PC-9 (cell line): ENCODE measurements at regions not wholly inside any gene's neighbourhood (a gene's known extent, or its start where the extent isn't known, plus 50 kb on each side); places are given as distances from the start of the nearest gene placed in this dataset.

Source experiments
- BruUV-seq: library from RNA; stranded (reverse); fragments of 400-500 nt; replicated peaks from 2 replicates; lab custom pipeline; 2021; lab: Mats Ljungman, UMichigan
- CTCF ChIA-PET: fragments of 300-600 bp; sonication (Branson Sonifier 250); formaldehyde crosslinking; loops from one replicate; lab custom pipeline; 2022; ENCODE audit warnings: antibody characterized with exemption; lab: Charles Lee
- POLR2A ChIA-PET: fragments of 300-600 bp; sonication (Branson Sonifier 250); formaldehyde crosslinking; loops from one replicate; lab custom pipeline; 2022; ENCODE audit warnings: antibody characterized with exemption; ENCODE audit not compliant: unreplicated experiment; lab: Charles Lee
- DNase-seq, 2 experiments: peaks; one replicate each; pipeline versions ENCODE4 v3.0.0 to v3.0.0-alpha.2; 2015 to 2022; ENCODE audit warnings: mixed read lengths in 1 of 2
- H2AFZ ChIP-seq: fragments of 200-600 bp; sonication (generic); 2 replicates; pipeline ENCODE4 v1.8.1; 2017; ENCODE audit warnings: antibody characterized with exemption
- H3F3A ChIP-seq: fragments of 200-600 bp; sonication (generic); 2 replicates; pipeline ENCODE4 v1.8.1; 2017; ENCODE audit warnings: antibody characterized with exemption, mild to moderate bottlenecking, low read depth; ENCODE audit not compliant: insufficient read depth
- H3K27ac ChIP-seq: fragments of 200-600 bp; sonication (generic); 2 replicates; pipeline ENCODE4 v1.6.1; 2016; ENCODE audit warnings: mixed run types
- H3K27me3 ChIP-seq: fragments of 200-600 bp; sonication (generic); 2 replicates; pipeline ENCODE4 v1.6.1; 2016; ENCODE audit warnings: low read depth, mixed run types; ENCODE audit not compliant: insufficient read depth
- H3K36me3 ChIP-seq: fragments of 200-600 bp; sonication (generic); 2 replicates; pipeline ENCODE4 v1.6.1; 2016; ENCODE audit warnings: low read depth, mixed run types
- H3K4me1 ChIP-seq: fragments of 200-600 bp; sonication (generic); replicated peaks from 2 replicates; pipeline ENCODE4 v1.6.1; 2016; ENCODE audit warnings: mixed run types; ENCODE audit not compliant: insufficient read depth
- H3K4me2 ChIP-seq: fragments of 200-600 bp; sonication (generic); 2 replicates; pipeline ENCODE4 v1.6.1; 2017; ENCODE audit warnings: mixed run types
- H3K4me3 ChIP-seq: fragments of 200-600 bp; sonication (generic); 2 replicates; pipeline ENCODE4 v1.6.1; 2016; ENCODE audit warnings: mixed run types
- H3K79me2 ChIP-seq: fragments of 200-600 bp; sonication (generic); 2 replicates; pipeline ENCODE4 v1.6.1; 2017; ENCODE audit warnings: low read depth, mixed run types
- H3K9me2 ChIP-seq: fragments of 200-600 bp; sonication (generic); 2 replicates; pipeline ENCODE4 v1.8.1; 2017; ENCODE audit warnings: mild to moderate bottlenecking; ENCODE audit not compliant: insufficient read depth
- H3K9me3 ChIP-seq: fragments of 200-600 bp; sonication (generic); 2 replicates; pipeline ENCODE4 v1.8.1; 2016; ENCODE audit warnings: low read depth; ENCODE audit not compliant: insufficient read depth
- H4K20me1 ChIP-seq: fragments of 200-600 bp; sonication (generic); 2 replicates; pipeline ENCODE4 v1.8.1; 2017; ENCODE audit not compliant: insufficient read depth
- CTCF ChIP-seq: fragments of 200-600 bp; sonication (generic); conservative IDR thresholded peaks from 2 replicates; pipeline ENCODE4 v1.6.1; 2017; ENCODE audit warnings: mixed run types, antibody characterized with exemption, mild to moderate bottlenecking, moderate library complexity
- EZH2 ChIP-seq: fragments of 200-600 bp; sonication (generic); IDR thresholded peaks from 2 replicates; pipeline ENCODE4 v1.8.0; 2017; ENCODE audit warnings: antibody characterized with exemption, low read depth
- intact Hi-C: fragments of 100-400 bp; cut with micrococcal nuclease; formaldehyde crosslinking; loops from one replicate; pipeline ENCODE4 v1.10.0; 2022; ENCODE audit not compliant: unreplicated experiment

GRCh38 chr16:6189216-6189615, 1091.6 kb upstream of the EEF2KMT start:
- POLR2A ChIA-PET: no interaction called here
- TF ChIP-seq EZH2 (no peak), CTCF (no peak)
- BruUV-seq: no TSS peak
- Histone ChIP-seq H3K9me3 (no peaks in the 10 kb centered on the region), H3K4me3 (no peak overlapping the region), H4K20me1 (no peaks in the 10 kb centered on the region), H3K4me2 (no peak overlapping the region), H2AFZ (no peak overlapping the region), H3K27ac (no peak overlapping the region), H3K4me1 (no peaks in the 10 kb centered on the region), H3K36me3 (no peaks in the 10 kb centered on the region), H3F3A (no peaks in the 10 kb centered on the region), H3K9me2 (no peaks in the 10 kb centered on the region), H3K79me2 (no peaks in the 10 kb centered on the region), H3K27me3 (peaks cover 14% of the 10 kb centered on the region; the same call in 1 of the 2 replicates)
- intact Hi-C loops: no loop called here
- CTCF ChIA-PET: no interaction called here
- no peak for DNase-seq

GRCh38 chr16:6177616-6178180, 1080.1 kb upstream of the EEF2KMT start:
- Histone ChIP-seq H3K4me3 (no peak overlapping the region), H3K4me2 (no peak overlapping the region), H3K36me3 (no peaks in the 10 kb centered on the region), H3K9me2 (no peaks in the 10 kb centered on the region), H3K27ac (no peak overlapping the region), H3K9me3 (no peaks in the 10 kb centered on the region), H4K20me1 (no peaks in the 10 kb centered on the region), H3K27me3 (no peaks in the 10 kb centered on the region), H3F3A (no peaks in the 10 kb centered on the region), H2AFZ (no peak overlapping the region), H3K4me1 (no peaks in the 10 kb centered on the region), H3K79me2 (no peaks in the 10 kb centered on the region)
- ChIA-PET CTCF (no interaction called here), POLR2A (no interaction called here)
- no TSS peak for BruUV-seq
- intact Hi-C loops: no loop called here
- no peak for DNase-seq
- no peak for TF ChIP-seq EZH2
- TF ChIP-seq CTCF: no peak

GRCh38 chr16:6170022-6170421, 1072.4 kb upstream of the EEF2KMT start:
- intact Hi-C loops: no loop called here
- ChIA-PET CTCF (no interaction called here), POLR2A (no interaction called here)
- Histone ChIP-seq H3K27ac (no peak overlapping the region), H4K20me1 (no peaks in the 10 kb centered on the region), H3K36me3 (no peaks in the 10 kb centered on the region), H3K9me3 (no peaks in the 10 kb centered on the region), H3K4me2 (no peak overlapping the region), H3F3A (no peaks in the 10 kb centered on the region), H3K4me1 (no peaks in the 10 kb centered on the region), H3K27me3 (peaks cover 54% of the 10 kb centered on the region), H2AFZ (no peak overlapping the region), H3K4me3 (no peak overlapping the region), H3K79me2 (no peaks in the 10 kb centered on the region), H3K9me2 (no peaks in the 10 kb centered on the region)
- no peak for TF ChIP-seq EZH2
- TF ChIP-seq CTCF: no peak
- DNase-seq: no peak
- no TSS peak for BruUV-seq
